CD1c-positive myeloid dendritic cell (primary cell): ENCODE measurements at regions not wholly inside any gene's neighbourhood (a gene's known extent, or its start where the extent isn't known, plus 50 kb on each side); places are given as distances from the start of the nearest gene placed in this dataset.
"Not testable (repeated sequence)": the region's sequence is repeated elsewhere in the genome, so short reads cannot be mapped to it uniquely, and the experiment has no call there.

Source experiments
- DNase-seq: peaks from one replicate; pipeline ENCODE4 v3.0.0-alpha.2; 2016; ENCODE audit errors: extremely low spot score

- DNase-seq: no peak
These were observed 75.5 kb downstream of the ASB1 start for GRCh38 chr2:238502088-238502810.

GRCh38 chr2:238502956-238503791, 76.4 kb downstream of the ASB1 start:
- no peak for DNase-seq

GRCh38 chr2:238504181-238504931, 77.6 kb downstream of the ASB1 start:
- DNase-seq: no peak

- DNase-seq: no peak
These were observed 78.6 kb downstream of the ASB1 start for GRCh38 chr2:238505119-238505891.

GRCh38 chr2:238505892-238506280, 79.2 kb downstream of the ASB1 start:
- DNase-seq: no peak

GRCh38 chr2:238506371-238507068, 79.8 kb downstream of the ASB1 start:
- DNase-seq: no peak

GRCh38 chr2:238507836-238508235, 81.1 kb downstream of the ASB1 start:
- DNase-seq: no peak

- no peak for DNase-seq
These were observed 82.6 kb downstream of the ASB1 start for GRCh38 chr2:238509151-238509835.

GRCh38 chr2:238509903-238510302, 83.2 kb downstream of the ASB1 start:
- no peak for DNase-seq

- no peak for DNase-seq
These were observed 84.3 kb downstream of the ASB1 start for GRCh38 chr2:238510911-238511613.

- no peak for DNase-seq
These were observed 84.9 kb downstream of the ASB1 start for GRCh38 chr2:238511614-238511950.

GRCh38 chr2:238512247-238512867, 85.6 kb downstream of the ASB1 start:
- DNase-seq: no peak

GRCh38 chr2:238513346-238513745, 86.6 kb downstream of the ASB1 start:
- peak; percentile 33 for DNase-seq

GRCh38 chr2:238514024-238514423, 87.3 kb downstream of the ASB1 start:
- not testable (repeated sequence) for DNase-seq

- no peak for DNase-seq
These were observed 88.7 kb downstream of the ASB1 start for GRCh38 chr2:238515377-238515776.

- DNase-seq: no peak
These were observed 90.5 kb downstream of the ASB1 start for GRCh38 chr2:238517209-238517608.

- DNase-seq: no peak
These were observed 91.6 kb downstream of the ASB1 start for GRCh38 chr2:238518172-238518820.

- no peak for DNase-seq
These were observed 92.1 kb downstream of the ASB1 start for GRCh38 chr2:238518821-238519186.

GRCh38 chr2:238520359-238520886, 93.7 kb downstream of the ASB1 start:
- no peak for DNase-seq
